Hematopoietic multipotent progenitor cell treated with erythropoietin and hydrocortisone succinate and interleukin-3 and kit ligand, for 4 days (in vitro differentiated cells): ENCODE measurements at regions not wholly inside any gene's neighbourhood (a gene's known extent, or its start where the extent isn't known, plus 50 kb on each side); places are given as distances from the start of the nearest gene placed in this dataset.

Source experiments
- DNase-seq: peaks from one replicate; pipeline ENCODE4 v3.0.0-alpha.2; 2015

GRCh38 chr14:101004954-101005353 lies 101.4 kb upstream of the RTL1 start:
- DNase-seq: peak; percentile 44

DNA sequence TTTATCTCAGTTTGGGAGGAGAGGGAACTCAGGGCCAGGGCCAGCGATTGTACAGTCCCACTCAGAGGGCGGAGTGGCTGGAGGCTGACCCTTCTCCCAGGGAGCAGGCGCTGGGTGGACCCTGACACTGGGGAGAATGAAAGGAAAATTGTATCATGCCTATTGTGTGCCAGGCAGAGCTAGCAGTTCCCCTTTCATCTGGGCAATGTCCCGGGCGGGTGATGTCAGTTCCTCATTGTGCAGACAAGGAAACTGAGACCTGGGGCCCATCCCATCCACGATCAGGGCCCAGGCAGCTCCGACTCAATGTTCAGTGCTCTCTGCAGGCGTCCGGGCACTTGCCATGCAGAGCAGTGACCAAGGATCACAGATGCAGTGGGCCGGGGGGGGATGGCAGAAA lies 101.9 kb upstream of the RTL1 start:
- DNase-seq: peak; percentile 57

DNA sequence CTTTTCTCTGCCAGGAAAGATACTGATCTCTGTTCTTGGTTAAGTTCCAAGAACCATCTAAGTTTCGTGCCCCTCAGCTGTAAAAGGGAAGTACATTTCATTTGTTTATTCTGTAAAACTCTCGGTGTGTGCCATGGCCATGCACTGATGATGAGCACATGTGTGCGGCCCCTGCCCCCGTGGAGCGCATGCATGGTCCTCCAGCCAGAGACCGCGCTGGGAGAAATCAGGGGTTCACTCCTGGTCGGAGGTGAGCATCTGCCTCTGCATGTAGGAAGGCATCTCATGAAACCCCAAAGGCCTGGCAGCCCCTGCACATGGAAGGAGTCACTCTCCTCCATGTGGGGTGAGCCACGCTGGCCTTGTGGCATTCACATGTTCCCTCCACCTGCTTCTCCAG lies 102.5 kb upstream of the RTL1 start:
- peak; percentile 82 for DNase-seq

DNA sequence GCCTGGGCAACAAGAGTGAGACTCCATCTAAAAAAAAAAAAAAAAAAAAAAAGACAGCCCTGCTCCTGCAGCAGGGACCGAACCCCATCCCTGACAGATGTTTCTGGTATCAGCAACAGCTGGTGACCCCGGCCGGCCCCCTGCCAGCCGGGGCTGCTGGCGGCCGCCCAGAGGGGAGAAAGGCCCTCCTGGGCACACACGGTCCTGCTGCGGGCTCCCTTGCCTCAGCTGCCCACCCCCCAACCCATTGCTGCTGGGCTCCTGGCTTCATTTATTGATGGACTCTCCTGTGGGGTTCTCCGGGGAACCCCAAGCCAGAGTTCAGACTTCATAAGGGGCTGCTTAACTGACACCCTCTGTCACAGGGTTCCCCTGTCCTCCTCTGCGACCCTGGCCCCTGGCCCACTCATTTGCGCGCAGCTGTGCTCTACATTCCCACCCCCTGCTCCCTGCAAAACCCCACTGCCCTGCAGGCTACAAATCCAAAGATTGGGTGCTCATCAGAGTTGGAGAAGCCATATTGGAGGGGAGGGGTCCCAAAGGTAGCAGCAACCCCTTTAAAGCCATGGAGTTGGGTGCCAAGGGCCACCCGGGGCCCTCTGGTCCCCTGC lies 103.6 kb upstream of the RTL1 start:
- DNase-seq: no peak

DNA sequence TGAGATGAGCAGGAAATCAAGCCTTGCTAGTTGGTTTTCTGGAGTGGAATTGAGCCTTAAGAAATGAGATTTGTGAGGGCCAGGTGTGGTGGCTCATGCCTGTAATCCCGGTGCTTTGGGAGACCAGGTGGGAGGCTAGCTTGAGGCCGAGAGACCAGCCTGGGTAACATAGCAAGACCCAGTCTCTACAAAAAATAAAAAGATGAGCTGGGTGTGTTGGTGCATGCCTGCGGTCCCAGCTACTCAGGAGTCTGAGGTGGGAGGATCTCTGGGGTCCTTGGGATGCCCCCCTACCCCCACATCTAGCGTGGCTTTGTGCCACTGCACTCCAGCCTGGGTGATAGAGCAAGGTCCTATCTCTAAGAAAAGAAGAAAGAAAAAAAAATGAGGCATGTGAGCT lies 104.2 kb upstream of the RTL1 start:
- DNase-seq: no peak

DNA sequence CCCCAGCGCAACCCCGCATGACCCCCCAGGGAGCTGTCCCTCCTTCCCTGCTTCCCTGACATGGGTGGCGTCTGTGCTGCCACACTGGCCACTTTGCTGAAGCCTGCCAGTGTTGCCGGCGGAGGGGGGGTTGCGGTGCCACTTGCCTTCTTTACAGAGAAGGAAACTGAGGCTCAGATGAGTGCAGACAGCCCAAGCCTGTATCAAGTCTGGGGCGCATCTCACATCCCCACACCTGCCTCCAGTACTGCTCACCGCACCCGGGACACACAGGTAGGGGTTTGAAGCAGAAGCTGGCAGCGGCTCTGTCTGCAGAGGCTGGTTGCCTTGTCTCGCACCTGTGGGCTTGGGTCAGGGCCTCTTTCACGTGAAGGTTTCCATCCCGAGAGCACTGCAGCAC lies 104.7 kb upstream of the RTL1 start:
- no peak for DNase-seq

- DNase-seq: no peak
Measured at GRCh38 chr14:101008631-101009336, 105.3 kb upstream of the RTL1 start.

DNA sequence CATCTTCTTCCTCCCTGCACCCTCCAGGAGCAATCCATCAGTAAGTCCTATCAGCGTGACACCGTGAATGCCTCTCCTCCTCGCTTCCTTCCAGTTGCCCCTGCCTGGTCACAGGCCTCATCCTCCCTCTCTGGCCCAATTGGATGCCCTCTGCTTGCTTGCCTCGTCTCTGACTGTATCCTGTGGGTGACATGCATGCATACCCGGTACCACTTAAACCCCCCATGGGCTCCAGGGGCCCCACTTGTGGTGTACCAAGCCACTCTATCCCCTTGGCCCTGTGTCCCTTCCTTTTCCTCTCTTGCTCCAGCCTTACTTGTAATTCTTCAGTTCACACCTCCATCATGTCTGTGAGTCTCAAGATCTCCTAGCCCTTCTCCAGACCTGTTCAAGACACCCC lies 106.0 kb upstream of the RTL1 start:
- DNase-seq: no peak

- DNase-seq: no peak
Measured at GRCh38 chr14:101010293-101010692, 106.8 kb upstream of the RTL1 start.

DNA sequence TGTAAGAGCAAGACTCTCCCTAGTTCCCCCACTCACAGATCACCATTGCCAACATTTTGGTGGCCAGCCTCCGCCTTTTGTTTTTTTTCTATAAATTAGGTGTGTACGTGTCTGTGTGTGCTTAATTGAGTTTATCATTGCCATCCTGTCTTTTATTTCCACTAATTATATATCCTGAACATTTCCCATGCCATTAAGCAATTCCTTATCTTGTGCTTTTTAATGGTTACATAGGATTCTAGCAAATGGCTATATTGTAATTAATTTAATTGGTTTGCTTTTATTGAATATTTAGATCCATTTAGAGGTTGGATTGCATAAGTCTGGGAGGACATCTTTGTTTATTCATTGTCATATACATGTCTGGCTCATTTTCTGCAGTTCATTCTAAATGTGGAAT lies 107.3 kb upstream of the RTL1 start:
- DNase-seq: no peak

DNA sequence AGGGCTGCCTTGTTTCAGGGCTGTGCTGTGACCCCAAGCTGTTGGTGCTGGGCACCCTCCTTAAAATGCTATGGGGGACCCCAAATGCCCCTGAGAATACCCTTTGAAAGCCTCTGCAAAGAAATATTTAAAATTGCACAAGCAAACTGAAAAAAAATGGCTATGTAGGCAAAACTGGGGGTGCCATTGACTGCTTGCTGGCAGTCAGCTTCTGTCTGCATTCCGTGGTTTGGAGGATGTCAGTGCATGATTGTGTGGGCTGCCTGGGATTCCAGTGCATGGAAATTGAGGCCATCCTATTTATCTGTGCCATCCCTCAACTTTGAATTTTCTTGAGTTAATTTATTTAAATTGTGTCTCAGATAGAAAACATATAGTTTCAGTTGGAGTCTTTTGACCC lies 113.7 kb upstream of the RTL1 start:
- DNase-seq: no peak

GRCh38 chr14:101017806-101018560 lies 114.5 kb upstream of the RTL1 start:
- DNase-seq: no peak

GRCh38 chr14:101018561-101019290 lies 115.2 kb upstream of the RTL1 start:
- DNase-seq: no peak

DNA sequence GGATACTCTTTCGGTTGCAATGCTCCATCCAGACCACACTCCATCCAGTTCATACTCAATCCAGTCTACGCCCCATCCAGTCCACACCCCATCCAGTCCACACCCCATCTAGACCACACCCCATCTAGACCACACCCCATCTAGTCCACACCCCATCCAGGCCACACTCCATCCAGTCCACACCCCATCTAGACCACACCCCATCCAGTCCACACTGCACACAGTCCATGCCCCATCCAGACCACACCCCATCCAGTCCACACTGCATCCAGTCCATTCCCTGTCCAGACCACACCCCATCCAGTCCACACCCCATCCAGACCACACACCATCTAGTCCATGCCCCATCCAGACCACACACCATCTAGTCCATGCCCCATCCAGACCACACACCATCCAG lies 116.0 kb upstream of the RTL1 start:
- DNase-seq: peak; percentile 17

DNA sequence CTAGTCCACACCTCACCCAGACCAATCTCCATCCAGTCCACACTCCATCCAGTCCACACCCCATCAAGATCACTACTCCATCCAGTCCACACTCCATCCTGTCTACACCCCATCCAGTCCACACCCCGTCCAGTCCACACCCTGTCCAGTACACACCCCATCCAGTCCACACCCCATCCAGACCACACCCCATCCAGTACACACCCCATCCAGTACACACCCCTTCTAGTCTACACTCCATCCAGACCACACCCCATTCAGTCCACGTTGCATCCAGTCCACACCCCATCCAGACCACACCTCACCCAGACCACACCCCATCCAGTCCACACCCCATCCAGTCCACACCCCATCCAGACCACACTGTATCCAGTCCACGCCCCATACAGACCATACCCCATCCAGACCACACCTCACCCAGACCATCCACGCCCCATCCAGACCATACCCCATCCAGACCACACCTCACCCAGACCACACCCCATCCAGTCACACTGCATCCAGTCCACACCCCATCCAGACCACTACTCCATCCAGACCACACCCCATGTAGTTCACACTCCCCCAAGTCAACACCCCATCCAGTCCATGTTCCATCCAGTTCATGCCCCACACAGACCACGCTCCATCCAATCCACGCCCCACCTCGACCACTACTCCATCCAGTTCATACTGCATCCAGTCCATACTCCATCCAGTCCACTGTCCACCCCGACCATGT lies 116.6 kb upstream of the RTL1 start:
- peak; percentile 4 for DNase-seq

DNA sequence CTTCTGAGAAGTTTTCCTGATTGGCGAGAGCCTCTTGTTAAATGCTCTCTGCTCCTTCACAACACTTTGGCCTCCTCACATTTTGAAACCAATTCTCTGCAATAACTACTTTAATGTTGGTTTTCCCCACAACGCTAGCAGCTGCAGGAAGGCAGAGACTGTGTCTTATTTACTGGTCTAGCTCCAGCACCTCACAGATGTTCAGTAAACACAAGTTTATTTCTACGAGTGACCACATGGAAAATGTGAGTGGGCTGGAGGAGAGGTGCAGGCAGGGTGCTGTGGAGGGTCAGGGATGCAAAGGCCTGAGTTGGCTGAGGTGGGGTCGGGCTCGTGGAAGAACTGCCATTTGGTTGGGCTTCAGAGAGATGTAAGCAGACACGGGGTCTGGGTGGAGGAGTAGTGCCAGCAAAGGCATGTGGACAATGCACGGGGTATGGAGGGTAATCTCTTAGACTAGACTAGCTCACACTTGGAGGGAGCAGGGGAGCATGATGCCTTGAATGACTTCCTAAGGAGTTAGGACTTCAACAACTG lies 117.4 kb upstream of the RTL1 start:
- no peak for DNase-seq

DNA sequence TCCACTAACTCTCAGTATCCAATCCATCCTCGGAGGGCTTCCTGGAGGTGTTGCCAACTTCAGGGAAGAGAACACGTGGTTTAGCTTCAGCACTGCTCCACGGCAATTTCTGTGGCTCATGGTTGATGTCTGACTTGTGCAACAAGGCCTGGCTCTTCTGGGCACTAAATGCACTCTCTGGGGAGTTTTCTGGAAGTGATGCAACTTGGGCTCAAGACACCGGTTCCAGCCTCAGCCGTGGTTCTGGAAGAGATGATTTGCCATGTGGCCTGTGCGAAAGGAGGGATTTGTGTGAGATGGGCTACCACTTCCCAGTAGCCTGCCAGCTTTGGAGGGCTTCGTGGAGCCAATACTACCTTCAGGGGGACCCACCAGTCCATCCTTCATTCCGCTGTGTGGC lies 118.6 kb upstream of the RTL1 start:
- no peak for DNase-seq

GRCh38 chr14:101022916-101023435 lies 119.5 kb upstream of the RTL1 start:
- no peak for DNase-seq

GRCh38 chr14:101024686-101025085 lies 121.2 kb upstream of the RTL1 start:
- DNase-seq: no peak

DNA sequence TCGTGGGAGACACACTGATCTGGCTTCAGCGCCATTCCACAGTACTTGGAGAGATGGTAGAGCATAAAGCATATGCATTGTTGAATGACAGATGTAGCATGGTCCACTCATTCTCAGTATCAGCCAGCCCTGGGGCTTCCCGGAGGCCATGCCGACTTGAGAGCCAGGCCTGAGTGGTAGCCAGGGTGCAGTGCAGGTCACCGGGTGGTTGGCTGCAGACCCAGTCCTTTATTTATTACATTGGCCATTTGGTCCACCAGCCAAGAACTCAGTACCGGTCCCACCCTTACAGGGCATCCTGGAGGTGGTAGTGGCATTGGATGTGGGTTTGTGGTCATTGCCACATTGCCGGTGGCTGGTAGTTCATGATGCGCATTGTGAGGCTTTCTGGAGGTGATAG lies 121.6 kb upstream of the RTL1 start:
- no peak for DNase-seq

GRCh38 chr14:101025696-101026095 lies 122.2 kb upstream of the RTL1 start:
- no peak for DNase-seq

- no peak for DNase-seq
Measured at GRCh38 chr14:101026341-101026740, 122.8 kb upstream of the RTL1 start.
